Cardiac fibroblast (primary cell): ENCODE measurements at regions not wholly inside any gene's neighbourhood (a gene's known extent, or its start where the extent isn't known, plus 50 kb on each side); places are given as distances from the start of the nearest gene placed in this dataset.

Experiments
- DNase-seq, 2 donors: peaks; one replicate each; pipeline versions ENCODE4 v3.0.0 to v3.0.0-alpha.2; 2010; ENCODE audit warnings: low read depth in 2 of 2
- H3K4me3 ChIP-seq, 2 donors: replicated peaks in 1 of 2; 1 replicate in 1 of 2; 2 replicates in 1 of 2; pipeline ENCODE4 v1.5.1; 2011; ENCODE audit warnings: low read depth in 2 of 2, low read length in 2 of 2, mild to moderate bottlenecking in 2 of 2, moderate library complexity in 1 of 2
- CTCF ChIP-seq: IDR thresholded peaks from one replicate; pipeline ENCODE4 v1.5.1; 2011; ENCODE audit warnings: low read depth, mild to moderate bottlenecking, low read length, inconsistent platforms

GRCh38 chr3:177418787-177419186, 221.5 kb upstream of the TBL1XR1 start:
- no peak overlapping the region for H3K4me3 ChIP-seq
- no peak for TF ChIP-seq CTCF
- no peak for DNase-seq

- H3K4me3 ChIP-seq = no peak overlapping the region
- no peak for TF ChIP-seq CTCF
- DNase-seq = no peak
These were observed 222.8 kb upstream of the TBL1XR1 start for GRCh38 chr3:177419904-177420601.

- DNase-seq = peak; percentile 28 to 41
- no peak for TF ChIP-seq CTCF
- H3K4me3 ChIP-seq = no peak overlapping the region
These were observed 223.6 kb upstream of the TBL1XR1 start for GRCh38 chr3:177420651-177421480.

- H3K4me3 ChIP-seq = no peak overlapping the region
- DNase-seq = no peak
- TF ChIP-seq CTCF = no peak
These were observed 224.2 kb upstream of the TBL1XR1 start for GRCh38 chr3:177421481-177421785.

GRCh38 chr3:177424521-177424920, 227.2 kb upstream of the TBL1XR1 start:
- no peak overlapping the region for H3K4me3 ChIP-seq
- TF ChIP-seq CTCF = no peak
- no peak for DNase-seq

- no peak overlapping the region for H3K4me3 ChIP-seq
- no peak for TF ChIP-seq CTCF
These were observed 227.8 kb upstream of the TBL1XR1 start for GRCh38 chr3:177425042-177425441.

More at GRCh38 chr3:177425042-177425441, 227.8 kb upstream of the TBL1XR1 start:
- no peak for DNase-seq
